ENCODE measurements at regions not wholly inside any gene's neighbourhood (a gene's known extent, or its start where the extent isn't known, plus 50 kb on each side); places are given as distances from the start of the nearest gene placed in this dataset.
A peak's percentile ranks its signal among the peaks of the same experiment; 100 is the strongest.

DNA sequence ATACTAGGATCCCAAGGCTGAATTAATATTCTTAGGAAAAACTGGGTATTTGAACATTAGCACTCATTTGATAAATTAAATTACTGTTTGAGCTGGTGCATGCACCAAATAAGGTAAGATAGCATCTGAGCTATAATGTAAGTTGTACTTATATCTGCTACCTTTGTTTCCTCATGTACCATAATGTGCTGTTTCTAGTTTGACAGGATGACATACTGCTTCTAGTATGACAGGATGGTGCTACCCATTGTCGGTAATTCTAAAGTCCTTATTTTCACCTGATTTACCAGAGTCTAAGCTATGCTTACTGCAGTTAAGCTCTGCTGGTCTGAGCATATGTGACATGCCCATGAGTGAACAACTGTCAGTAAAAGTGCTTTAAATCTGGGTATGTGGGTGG is 1017.5 kb upstream of the IGFBP7 start:
- TF ChIP-seq, protein P1, sequence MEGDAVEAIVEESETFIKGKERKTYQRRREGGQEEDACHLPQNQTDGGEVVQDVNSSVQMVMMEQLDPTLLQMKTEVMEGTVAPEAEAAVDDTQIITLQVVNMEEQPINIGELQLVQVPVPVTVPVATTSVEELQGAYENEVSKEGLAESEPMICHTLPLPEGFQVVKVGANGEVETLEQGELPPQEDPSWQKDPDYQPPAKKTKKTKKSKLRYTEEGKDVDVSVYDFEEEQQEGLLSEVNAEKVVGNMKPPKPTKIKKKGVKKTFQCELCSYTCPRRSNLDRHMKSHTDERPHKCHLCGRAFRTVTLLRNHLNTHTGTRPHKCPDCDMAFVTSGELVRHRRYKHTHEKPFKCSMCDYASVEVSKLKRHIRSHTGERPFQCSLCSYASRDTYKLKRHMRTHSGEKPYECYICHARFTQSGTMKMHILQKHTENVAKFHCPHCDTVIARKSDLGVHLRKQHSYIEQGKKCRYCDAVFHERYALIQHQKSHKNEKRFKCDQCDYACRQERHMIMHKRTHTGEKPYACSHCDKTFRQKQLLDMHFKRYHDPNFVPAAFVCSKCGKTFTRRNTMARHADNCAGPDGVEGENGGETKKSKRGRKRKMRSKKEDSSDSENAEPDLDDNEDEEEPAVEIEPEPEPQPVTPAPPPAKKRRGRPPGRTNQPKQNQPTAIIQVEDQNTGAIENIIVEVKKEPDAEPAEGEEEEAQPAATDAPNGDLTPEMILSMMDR (IDR thresholded peaks at IDR 0.05): no peak
- H3K27ac Mint-ChIP-seq: no peak overlapping the region
- no peaks in the 10 kb centered on the region for H3K4me1 Mint-ChIP-seq
- no peaks in the 10 kb centered on the region for H3K36me3 Mint-ChIP-seq (ENCODE audit: low read depth)
- no peak for DNase-seq
- no peak overlapping the region for H3K4me3 Mint-ChIP-seq
- H3K9me3 Mint-ChIP-seq: no peaks in the 10 kb centered on the region
- no peaks in the 10 kb centered on the region for H3K27me3 Mint-ChIP-seq (ENCODE audit: low read depth, poor library complexity)

DNA sequence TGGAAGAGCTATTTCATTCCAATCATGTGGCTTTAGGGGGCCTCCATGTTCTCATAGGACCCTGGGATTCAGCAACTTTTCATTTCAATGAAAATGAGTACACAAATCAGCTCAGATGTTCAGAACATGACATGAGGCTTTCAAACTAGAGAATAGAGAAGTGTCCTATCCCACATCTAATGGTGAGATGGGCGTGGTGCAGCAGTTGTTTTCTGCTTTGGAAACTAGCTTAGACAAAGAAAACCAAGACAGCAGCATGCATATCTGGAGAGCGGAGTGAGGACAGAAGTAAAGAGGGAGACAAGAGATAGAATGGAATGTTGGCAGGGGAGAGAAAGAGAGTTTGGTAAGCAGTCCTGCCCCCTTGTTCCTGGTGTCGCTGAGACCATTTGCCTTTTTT is 1009.1 kb upstream of the IGFBP7 start:
- Mint-ChIP-seq H3K4me3 (no peak overlapping the region), H3K27ac (no peak overlapping the region), H3K27me3 (ENCODE audit: low read depth, poor library complexity) (no peaks in the 10 kb centered on the region), H3K36me3 (ENCODE audit: low read depth) (no peaks in the 10 kb centered on the region), H3K9me3 (no peaks in the 10 kb centered on the region), H3K4me1 (no peaks in the 10 kb centered on the region)
- no peak for DNase-seq
- TF ChIP-seq, protein P1 (IDR thresholded peaks at IDR 0.05): no peak

DNA sequence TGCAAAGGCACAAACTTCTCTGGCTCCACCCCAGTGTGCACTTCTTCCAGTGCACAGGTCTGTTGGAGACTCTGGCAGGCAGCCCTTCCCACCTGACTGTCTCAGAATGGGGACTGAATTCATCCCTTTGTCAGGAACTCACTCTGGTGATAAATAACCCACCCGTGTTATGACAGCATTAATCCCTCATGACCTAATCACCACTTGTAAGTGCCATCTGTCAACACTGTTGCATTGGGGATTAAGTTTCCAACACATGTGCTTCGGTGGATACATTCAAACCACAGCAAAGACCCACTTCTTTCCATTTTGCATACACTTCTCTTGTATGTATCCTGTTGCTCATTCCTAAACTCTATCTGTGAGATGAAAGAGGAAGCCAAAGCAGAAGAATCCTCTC is 1002.9 kb upstream of the IGFBP7 start:
- Mint-ChIP-seq H3K4me1 (peaks cover 5% of the 10 kb centered on the region), H3K36me3 (ENCODE audit: low read depth) (no peaks in the 10 kb centered on the region), H3K27ac (no peak overlapping the region), H3K9me3 (no peaks in the 10 kb centered on the region), H3K4me3 (no peak overlapping the region), H3K27me3 (ENCODE audit: low read depth, poor library complexity) (no peaks in the 10 kb centered on the region)
- DNase-seq: no peak
- TF ChIP-seq, protein P1 (IDR thresholded peaks at IDR 0.05): no peak

DNA sequence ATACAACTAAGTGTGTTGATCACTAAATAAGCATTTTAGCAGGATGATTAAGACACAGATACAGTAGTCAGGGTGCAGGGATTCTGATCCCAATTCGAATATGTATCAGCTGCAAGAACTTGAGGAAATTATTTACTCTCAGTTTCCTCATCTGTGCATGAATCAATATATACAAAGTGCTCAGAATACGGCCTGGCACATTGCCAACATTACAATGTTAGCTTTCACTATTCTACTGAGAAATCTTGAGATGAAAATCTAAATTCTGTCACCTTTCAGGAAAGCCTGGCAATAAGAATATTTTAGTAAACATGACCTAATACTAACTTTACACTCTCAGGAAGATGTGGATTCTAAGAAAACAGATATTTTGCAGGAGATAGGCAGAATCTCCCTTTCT is 1001.6 kb upstream of the IGFBP7 start:
- DNase-seq: no peak
- TF ChIP-seq, protein P1 (IDR thresholded peaks at IDR 0.05): no peak
- no peaks in the 10 kb centered on the region for H3K27me3 Mint-ChIP-seq (ENCODE audit: low read depth, poor library complexity)
- H3K9me3 Mint-ChIP-seq: no peaks in the 10 kb centered on the region
- no peaks in the 10 kb centered on the region for H3K36me3 Mint-ChIP-seq (ENCODE audit: low read depth)
- no peak overlapping the region for H3K27ac Mint-ChIP-seq
- no peak overlapping the region for H3K4me3 Mint-ChIP-seq
- H3K4me1 Mint-ChIP-seq: peaks cover 5% of the 10 kb centered on the region

DNA sequence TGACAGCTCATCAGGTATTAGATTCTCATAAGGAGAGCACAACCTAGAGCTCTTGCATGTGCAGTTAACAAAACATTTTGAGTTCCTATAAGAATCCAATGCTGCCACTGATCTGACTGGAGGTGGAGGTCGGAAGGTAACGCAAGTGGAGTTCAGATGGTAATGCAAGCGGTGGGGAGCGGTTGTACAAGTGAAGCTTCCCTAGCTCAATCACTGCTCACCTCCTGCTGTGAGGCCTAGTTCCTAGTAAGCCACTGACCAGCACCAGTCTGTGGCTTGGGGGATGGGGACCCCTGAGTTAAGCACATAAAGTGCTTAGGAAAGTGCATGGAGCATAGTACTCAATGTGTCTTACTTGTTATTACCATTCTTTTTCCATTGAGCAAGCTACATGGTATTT is 983.2 kb upstream of the IGFBP7 start:
- Mint-ChIP-seq H3K4me3 (no peak overlapping the region), H3K36me3 (ENCODE audit: low read depth) (no peaks in the 10 kb centered on the region), H3K27me3 (ENCODE audit: low read depth, poor library complexity) (no peaks in the 10 kb centered on the region), H3K27ac (no peak overlapping the region), H3K4me1 (peaks cover 28% of the 10 kb centered on the region), H3K9me3 (no peaks in the 10 kb centered on the region)
- TF ChIP-seq, protein P1 (IDR thresholded peaks at IDR 0.05): no peak
- DNase-seq: no peak

DNA sequence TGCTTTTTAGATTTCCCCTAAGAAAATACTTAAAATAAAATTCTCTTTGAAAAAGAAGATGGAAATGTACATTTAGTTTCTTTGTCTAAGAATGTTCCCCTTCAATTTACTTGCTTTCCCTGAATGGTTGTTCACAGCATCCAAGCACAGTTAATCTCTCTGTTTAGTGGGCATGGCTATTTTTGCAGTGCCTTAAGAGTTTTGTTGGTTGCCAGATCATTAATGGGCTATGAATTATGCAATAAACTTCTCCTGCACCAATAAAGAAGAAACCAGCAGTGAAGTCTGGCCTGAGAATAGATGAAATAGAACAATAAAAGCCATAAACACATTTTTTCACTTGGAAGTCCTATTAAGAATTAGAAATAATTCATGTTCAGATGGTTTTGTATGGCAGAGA is 980.4 kb upstream of the IGFBP7 start:
- no peak overlapping the region for H3K4me3 Mint-ChIP-seq
- no peaks in the 10 kb centered on the region for H3K36me3 Mint-ChIP-seq (ENCODE audit: low read depth)

More for the DNA sequence above, 980.4 kb upstream of the IGFBP7 start:
- Mint-ChIP-seq H3K27ac (peak overlapping the region; percentile 57), H3K27me3 (ENCODE audit: low read depth, poor library complexity) (no peaks in the 10 kb centered on the region), H3K9me3 (peaks cover 7% of the 10 kb centered on the region), H3K4me1 (peaks cover 28% of the 10 kb centered on the region)
- TF ChIP-seq, protein P1 (IDR thresholded peaks at IDR 0.05): no peak
- no peak for DNase-seq
